ENCODE measurements at regions not wholly inside any gene's neighbourhood (a gene's known extent, or its start where the extent isn't known, plus 50 kb on each side); places are given as distances from the start of the nearest gene placed in this dataset.

DNA sequence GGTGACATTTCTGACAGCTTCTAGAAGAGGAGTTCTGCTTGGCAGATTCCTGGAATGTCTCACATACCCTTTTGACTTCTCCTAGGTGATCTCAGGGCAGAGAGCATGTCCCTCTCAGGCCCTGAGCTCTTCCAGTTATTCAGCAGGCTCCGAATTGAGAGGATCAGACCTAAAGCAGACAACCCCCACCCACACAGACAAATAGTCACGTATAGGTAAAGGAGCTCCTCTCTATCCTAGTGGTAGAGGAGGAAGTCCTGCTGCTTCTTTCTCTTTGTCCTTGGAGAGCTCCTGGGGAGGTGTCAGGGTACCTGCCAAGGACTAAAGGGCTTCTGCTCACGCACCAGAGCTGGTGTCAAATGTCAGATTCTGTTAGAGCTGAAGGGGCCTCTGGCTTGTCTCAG, 128.1 kb downstream of the IER5 start:
- RAD21 ChIA-PET (ENCODE audit: low non-redundant PET in 1 of 2, low total read pairs in 2 of 2, uncharacterized antibody in 2 of 2, unreplicated experiment in 2 of 2) = no interaction called here
- Histone ChIP-seq H2AFZ (ENCODE audit: low read depth, low read length, poor library complexity, severe bottlenecking) (no peak overlapping the region), H3K4me1 (ENCODE audit: control insufficient read depth in 1 of 2, insufficient read depth in 2 of 2, low read length in 2 of 2) (peaks cover 0 to 5% of the 10 kb centered on the region in 2 experiments; a peak in 1 of 4 replicates), H3K27ac (ENCODE audit: low read depth, low read length) (no peak overlapping the region), H3K27me3 (ENCODE audit: insufficient read depth, low read length) (peaks cover 14% of the 10 kb centered on the region; the same call in 1 of the 2 replicates), H3K9me3 (ENCODE audit: control insufficient read depth in 1 of 2, insufficient read depth in 1 of 2, low read depth in 1 of 2, low read length in 2 of 2) (no peaks in the 10 kb centered on the region), H4K20me1 (ENCODE audit: insufficient read depth) (no peaks in the 10 kb centered on the region), H3K4me2 (ENCODE audit: low read length) (no peak overlapping the region), H3K36me3 (ENCODE audit: control insufficient read depth in 1 of 2, insufficient read depth in 2 of 2, low read length in 2 of 2) (no peaks in the 10 kb centered on the region), H3K9me2 (ENCODE audit: insufficient read depth) (no peaks in the 10 kb centered on the region), H3K4me3 (replicated peaks in 1 of 2; ENCODE audit: low read depth in 1 of 2, low read length in 2 of 2) (no peak overlapping the region), H3K9ac (ENCODE audit: low read length) (no peak overlapping the region), H3K79me2 (ENCODE audit: insufficient read depth, low read length) (no peaks in the 10 kb centered on the region)
- CTCF ChIA-PET = interaction anchor here (0.9 kb wide), 1 partner anchor 262 kb away, joined by 3 read pairs; no protein-coding TSS in a partner anchor
- TF ChIP-seq SRF (IDR thresholded peaks at IDR 0.05; ENCODE audit: low read depth) (no peak), POLR2AphosphoS5 (IDR thresholded peaks at IDR 0.05; ENCODE audit: low read depth, low read length) (no peak), SIN3A (IDR thresholded peaks at IDR 0.05; ENCODE audit: low read depth) (no peak), TCF7L2 (IDR thresholded peaks at IDR 0.05; ENCODE audit: borderline replicate concordance, extremely low read depth, insufficient read depth, insufficient read length) (no peak), CBX3 (IDR thresholded peaks at IDR 0.05; ENCODE audit: low read depth) (no peak)
- TF ChIP-seq, protein P1, sequence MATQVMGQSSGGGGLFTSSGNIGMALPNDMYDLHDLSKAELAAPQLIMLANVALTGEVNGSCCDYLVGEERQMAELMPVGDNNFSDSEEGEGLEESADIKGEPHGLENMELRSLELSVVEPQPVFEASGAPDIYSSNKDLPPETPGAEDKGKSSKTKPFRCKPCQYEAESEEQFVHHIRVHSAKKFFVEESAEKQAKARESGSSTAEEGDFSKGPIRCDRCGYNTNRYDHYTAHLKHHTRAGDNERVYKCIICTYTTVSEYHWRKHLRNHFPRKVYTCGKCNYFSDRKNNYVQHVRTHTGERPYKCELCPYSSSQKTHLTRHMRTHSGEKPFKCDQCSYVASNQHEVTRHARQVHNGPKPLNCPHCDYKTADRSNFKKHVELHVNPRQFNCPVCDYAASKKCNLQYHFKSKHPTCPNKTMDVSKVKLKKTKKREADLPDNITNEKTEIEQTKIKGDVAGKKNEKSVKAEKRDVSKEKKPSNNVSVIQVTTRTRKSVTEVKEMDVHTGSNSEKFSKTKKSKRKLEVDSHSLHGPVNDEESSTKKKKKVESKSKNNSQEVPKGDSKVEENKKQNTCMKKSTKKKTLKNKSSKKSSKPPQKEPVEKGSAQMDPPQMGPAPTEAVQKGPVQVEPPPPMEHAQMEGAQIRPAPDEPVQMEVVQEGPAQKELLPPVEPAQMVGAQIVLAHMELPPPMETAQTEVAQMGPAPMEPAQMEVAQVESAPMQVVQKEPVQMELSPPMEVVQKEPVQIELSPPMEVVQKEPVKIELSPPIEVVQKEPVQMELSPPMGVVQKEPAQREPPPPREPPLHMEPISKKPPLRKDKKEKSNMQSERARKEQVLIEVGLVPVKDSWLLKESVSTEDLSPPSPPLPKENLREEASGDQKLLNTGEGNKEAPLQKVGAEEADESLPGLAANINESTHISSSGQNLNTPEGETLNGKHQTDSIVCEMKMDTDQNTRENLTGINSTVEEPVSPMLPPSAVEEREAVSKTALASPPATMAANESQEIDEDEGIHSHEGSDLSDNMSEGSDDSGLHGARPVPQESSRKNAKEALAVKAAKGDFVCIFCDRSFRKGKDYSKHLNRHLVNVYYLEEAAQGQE (IDR thresholded peaks at IDR 0.05; ENCODE audit: low read depth) = no peak
- TF ChIP-seq, protein P2, sequence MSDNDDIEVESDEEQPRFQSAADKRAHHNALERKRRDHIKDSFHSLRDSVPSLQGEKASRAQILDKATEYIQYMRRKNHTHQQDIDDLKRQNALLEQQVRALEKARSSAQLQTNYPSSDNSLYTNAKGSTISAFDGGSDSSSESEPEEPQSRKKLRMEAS (IDR thresholded peaks at IDR 0.05) = no peak
- TF ChIP-seq, protein P3, sequence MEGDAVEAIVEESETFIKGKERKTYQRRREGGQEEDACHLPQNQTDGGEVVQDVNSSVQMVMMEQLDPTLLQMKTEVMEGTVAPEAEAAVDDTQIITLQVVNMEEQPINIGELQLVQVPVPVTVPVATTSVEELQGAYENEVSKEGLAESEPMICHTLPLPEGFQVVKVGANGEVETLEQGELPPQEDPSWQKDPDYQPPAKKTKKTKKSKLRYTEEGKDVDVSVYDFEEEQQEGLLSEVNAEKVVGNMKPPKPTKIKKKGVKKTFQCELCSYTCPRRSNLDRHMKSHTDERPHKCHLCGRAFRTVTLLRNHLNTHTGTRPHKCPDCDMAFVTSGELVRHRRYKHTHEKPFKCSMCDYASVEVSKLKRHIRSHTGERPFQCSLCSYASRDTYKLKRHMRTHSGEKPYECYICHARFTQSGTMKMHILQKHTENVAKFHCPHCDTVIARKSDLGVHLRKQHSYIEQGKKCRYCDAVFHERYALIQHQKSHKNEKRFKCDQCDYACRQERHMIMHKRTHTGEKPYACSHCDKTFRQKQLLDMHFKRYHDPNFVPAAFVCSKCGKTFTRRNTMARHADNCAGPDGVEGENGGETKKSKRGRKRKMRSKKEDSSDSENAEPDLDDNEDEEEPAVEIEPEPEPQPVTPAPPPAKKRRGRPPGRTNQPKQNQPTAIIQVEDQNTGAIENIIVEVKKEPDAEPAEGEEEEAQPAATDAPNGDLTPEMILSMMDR (IDR thresholded peaks at IDR 0.05 in 2 of 3, conservative IDR thresholded peaks at IDR 0.05 in 1 of 3; ENCODE audit: borderline replicate concordance in 1 of 3, insufficient read depth in 1 of 3, low read depth in 2 of 3, low read length in 2 of 3) = no peak
- TF ChIP-seq, protein P4, sequence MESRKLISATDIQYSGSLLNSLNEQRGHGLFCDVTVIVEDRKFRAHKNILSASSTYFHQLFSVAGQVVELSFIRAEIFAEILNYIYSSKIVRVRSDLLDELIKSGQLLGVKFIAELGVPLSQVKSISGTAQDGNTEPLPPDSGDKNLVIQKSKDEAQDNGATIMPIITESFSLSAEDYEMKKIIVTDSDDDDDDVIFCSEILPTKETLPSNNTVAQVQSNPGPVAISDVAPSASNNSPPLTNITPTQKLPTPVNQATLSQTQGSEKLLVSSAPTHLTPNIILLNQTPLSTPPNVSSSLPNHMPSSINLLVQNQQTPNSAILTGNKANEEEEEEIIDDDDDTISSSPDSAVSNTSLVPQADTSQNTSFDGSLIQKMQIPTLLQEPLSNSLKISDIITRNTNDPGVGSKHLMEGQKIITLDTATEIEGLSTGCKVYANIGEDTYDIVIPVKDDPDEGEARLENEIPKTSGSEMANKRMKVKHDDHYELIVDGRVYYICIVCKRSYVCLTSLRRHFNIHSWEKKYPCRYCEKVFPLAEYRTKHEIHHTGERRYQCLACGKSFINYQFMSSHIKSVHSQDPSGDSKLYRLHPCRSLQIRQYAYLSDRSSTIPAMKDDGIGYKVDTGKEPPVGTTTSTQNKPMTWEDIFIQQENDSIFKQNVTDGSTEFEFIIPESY (IDR thresholded peaks at IDR 0.05; ENCODE audit: extremely low read depth, insufficient replicate concordance, low read length) = no peak
- POLR2A ChIA-PET = no interaction called here
- no peak for ATAC-seq
- no peak for DNase-seq (ENCODE audit: low read depth, low spot score)
- intact Hi-C loops (cut with micrococcal nuclease) = no loop called here
- no TSS peak for BruUV-seq (replicated peaks)
